ENCODE measurements at regions not wholly inside any gene's neighbourhood (a gene's known extent, or its start where the extent isn't known, plus 50 kb on each side); places are given as distances from the start of the nearest gene placed in this dataset.

DNA sequence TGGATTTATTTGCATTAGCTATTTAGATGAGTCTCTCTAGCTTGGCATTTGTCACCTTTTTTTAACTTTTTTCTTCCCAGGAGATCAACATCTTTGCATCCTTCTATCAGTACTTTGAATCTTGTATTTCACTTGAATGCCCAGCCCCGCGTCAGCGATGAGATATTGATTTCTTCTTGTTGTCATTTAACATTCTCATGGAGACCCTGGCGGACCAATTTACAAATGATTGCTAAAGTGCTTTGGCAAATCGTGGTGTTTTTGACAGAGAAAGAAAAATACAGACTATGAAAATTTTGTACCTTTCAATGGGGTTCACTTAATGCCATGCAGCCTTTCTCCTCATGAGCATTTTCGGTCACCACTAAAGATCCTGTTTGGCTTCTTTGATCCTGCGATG lies 269.7 kb downstream of the ABCC12 start:
- TF ChIP-seq, protein P1, sequence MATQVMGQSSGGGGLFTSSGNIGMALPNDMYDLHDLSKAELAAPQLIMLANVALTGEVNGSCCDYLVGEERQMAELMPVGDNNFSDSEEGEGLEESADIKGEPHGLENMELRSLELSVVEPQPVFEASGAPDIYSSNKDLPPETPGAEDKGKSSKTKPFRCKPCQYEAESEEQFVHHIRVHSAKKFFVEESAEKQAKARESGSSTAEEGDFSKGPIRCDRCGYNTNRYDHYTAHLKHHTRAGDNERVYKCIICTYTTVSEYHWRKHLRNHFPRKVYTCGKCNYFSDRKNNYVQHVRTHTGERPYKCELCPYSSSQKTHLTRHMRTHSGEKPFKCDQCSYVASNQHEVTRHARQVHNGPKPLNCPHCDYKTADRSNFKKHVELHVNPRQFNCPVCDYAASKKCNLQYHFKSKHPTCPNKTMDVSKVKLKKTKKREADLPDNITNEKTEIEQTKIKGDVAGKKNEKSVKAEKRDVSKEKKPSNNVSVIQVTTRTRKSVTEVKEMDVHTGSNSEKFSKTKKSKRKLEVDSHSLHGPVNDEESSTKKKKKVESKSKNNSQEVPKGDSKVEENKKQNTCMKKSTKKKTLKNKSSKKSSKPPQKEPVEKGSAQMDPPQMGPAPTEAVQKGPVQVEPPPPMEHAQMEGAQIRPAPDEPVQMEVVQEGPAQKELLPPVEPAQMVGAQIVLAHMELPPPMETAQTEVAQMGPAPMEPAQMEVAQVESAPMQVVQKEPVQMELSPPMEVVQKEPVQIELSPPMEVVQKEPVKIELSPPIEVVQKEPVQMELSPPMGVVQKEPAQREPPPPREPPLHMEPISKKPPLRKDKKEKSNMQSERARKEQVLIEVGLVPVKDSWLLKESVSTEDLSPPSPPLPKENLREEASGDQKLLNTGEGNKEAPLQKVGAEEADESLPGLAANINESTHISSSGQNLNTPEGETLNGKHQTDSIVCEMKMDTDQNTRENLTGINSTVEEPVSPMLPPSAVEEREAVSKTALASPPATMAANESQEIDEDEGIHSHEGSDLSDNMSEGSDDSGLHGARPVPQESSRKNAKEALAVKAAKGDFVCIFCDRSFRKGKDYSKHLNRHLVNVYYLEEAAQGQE (IDR thresholded peaks at IDR 0.05; ENCODE audit: insufficient replicate concordance, low read depth): no peak
- TF ChIP-seq SPI1 (IDR thresholded peaks at IDR 0.05; ENCODE audit: borderline replicate concordance, low read depth) (no peak), POLR2AphosphoS5 (IDR thresholded peaks at IDR 0.05; ENCODE audit: low read depth) (no peak), GABPA (IDR thresholded peaks at IDR 0.05; ENCODE audit: low read depth) (no peak)
- TF ChIP-seq, protein P2, sequence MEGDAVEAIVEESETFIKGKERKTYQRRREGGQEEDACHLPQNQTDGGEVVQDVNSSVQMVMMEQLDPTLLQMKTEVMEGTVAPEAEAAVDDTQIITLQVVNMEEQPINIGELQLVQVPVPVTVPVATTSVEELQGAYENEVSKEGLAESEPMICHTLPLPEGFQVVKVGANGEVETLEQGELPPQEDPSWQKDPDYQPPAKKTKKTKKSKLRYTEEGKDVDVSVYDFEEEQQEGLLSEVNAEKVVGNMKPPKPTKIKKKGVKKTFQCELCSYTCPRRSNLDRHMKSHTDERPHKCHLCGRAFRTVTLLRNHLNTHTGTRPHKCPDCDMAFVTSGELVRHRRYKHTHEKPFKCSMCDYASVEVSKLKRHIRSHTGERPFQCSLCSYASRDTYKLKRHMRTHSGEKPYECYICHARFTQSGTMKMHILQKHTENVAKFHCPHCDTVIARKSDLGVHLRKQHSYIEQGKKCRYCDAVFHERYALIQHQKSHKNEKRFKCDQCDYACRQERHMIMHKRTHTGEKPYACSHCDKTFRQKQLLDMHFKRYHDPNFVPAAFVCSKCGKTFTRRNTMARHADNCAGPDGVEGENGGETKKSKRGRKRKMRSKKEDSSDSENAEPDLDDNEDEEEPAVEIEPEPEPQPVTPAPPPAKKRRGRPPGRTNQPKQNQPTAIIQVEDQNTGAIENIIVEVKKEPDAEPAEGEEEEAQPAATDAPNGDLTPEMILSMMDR (IDR thresholded peaks at IDR 0.05; ENCODE audit: insufficient read depth, low read length): no peak
- Histone ChIP-seq H3K4me3 (replicated peaks; ENCODE audit: insufficient read depth, low read length) (no peak overlapping the region), H3K27ac (replicated peaks) (no peak overlapping the region), H3K27me3 (ENCODE audit: insufficient read depth, poor library complexity, severe bottlenecking) (peaks cover 17% of the 10 kb centered on the region)
- no peak for DNase-seq (ENCODE audit: low read depth in 1 of 2, low spot score in 1 of 2)

DNA sequence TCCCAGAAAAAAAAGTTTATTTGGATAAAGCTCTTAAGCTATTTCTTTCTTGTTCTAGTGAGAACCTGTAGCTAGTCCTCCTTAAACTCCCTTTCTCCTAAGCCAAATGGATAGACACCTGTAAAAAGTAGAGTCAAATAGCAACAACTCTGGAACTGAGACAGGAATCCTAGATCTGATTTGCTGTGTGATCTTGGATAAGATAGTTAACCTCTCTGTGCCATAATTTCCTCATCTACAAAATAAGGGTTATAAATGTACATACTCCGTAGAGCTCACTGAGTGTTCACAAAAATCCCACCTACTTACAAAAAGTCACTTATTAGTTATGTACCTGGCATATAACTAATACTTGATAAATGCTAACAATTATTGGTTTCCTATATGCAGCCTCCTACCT lies 270.3 kb downstream of the ABCC12 start:
- DNase-seq (ENCODE audit: low read depth in 1 of 2, low spot score in 1 of 2): no peak
- TF ChIP-seq, protein P2 (IDR thresholded peaks at IDR 0.05; ENCODE audit: insufficient read depth, low read length): no peak
- TF ChIP-seq, protein P1 (IDR thresholded peaks at IDR 0.05; ENCODE audit: insufficient replicate concordance, low read depth): no peak
- no peak for TF ChIP-seq GABPA (IDR thresholded peaks at IDR 0.05; ENCODE audit: low read depth)
- TF ChIP-seq POLR2AphosphoS5 (IDR thresholded peaks at IDR 0.05; ENCODE audit: low read depth): no peak
- TF ChIP-seq SPI1 (IDR thresholded peaks at IDR 0.05; ENCODE audit: borderline replicate concordance, low read depth): no peak
- Histone ChIP-seq H3K27ac (replicated peaks) (no peak overlapping the region), H3K27me3 (ENCODE audit: insufficient read depth, poor library complexity, severe bottlenecking) (peaks cover 17% of the 10 kb centered on the region), H3K4me3 (replicated peaks; ENCODE audit: insufficient read depth, low read length) (no peak overlapping the region)

DNA sequence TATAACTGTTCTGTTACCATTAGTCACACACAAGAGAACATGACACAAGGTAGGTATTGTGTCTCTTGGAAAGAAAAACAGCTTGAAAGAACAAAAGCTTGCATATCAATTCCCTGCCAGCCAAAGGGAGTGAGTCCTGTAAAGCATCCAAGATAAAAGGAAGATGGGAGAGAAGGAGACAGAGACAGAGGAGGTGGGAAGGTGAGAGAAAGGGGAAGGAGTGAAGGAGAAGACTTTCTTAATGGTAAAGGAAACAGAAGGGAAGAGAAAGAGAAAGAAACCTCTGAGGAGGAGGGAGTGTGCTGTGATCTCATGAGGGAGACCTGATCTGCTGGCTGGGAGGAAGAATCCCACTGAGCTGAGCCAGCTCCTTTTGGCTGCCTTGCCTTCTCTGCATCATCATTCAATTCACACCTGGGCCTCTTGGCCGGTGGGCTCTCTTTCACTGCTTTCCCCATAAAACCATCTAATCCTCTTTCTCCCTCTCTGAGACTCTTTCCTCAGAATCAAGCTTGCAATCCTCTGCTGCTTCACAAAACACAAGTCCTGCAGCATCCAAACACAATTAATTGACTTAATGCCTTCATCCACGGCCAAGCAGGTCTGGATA lies 271.6 kb downstream of the ABCC12 start:
- Histone ChIP-seq H3K27ac (replicated peaks) (no peak overlapping the region), H3K4me3 (replicated peaks; ENCODE audit: insufficient read depth, low read length) (no peak overlapping the region), H3K27me3 (ENCODE audit: insufficient read depth, poor library complexity, severe bottlenecking) (peaks cover 17% of the 10 kb centered on the region)
- no peak for DNase-seq (ENCODE audit: low read depth in 1 of 2, low spot score in 1 of 2)
- TF ChIP-seq SPI1 (IDR thresholded peaks at IDR 0.05; ENCODE audit: borderline replicate concordance, low read depth): no peak
- no peak for TF ChIP-seq POLR2AphosphoS5 (IDR thresholded peaks at IDR 0.05; ENCODE audit: low read depth)
- no peak for TF ChIP-seq GABPA (IDR thresholded peaks at IDR 0.05; ENCODE audit: low read depth)
- TF ChIP-seq, protein P2 (IDR thresholded peaks at IDR 0.05; ENCODE audit: insufficient read depth, low read length): no peak
- TF ChIP-seq, protein P1 (IDR thresholded peaks at IDR 0.05; ENCODE audit: insufficient replicate concordance, low read depth): no peak
